ENCODE measurements at regions not wholly inside any gene's neighbourhood (a gene's known extent, or its start where the extent isn't known, plus 50 kb on each side); places are given as distances from the start of the nearest gene placed in this dataset.

- peaks cover 8% of the 10 kb centered on the region for H3K4me1 Mint-ChIP-seq (ENCODE audit: low read depth, unreplicated experiment)
- no peaks in the 10 kb centered on the region for H3K27me3 Mint-ChIP-seq (ENCODE audit: unreplicated experiment)
- no peaks in the 10 kb centered on the region for H3K36me3 Mint-ChIP-seq (ENCODE audit: unreplicated experiment)
- H3K9me3 Mint-ChIP-seq (ENCODE audit: unreplicated experiment) = peaks cover 2% of the 10 kb centered on the region
- DNase-seq = no peak
- TF ChIP-seq CTCF (IDR thresholded peaks at IDR 0.05; ENCODE audit: partially characterized antibody, unreplicated experiment) = no peak
- H3K27ac Mint-ChIP-seq (ENCODE audit: unreplicated experiment) = no peak overlapping the region
- H3K4me3 Mint-ChIP-seq (ENCODE audit: unreplicated experiment) = no peak overlapping the region
Observed at GRCh38 chr13:39245688-39246087, 207.4 kb downstream of the NHLRC3 start.

- Mint-ChIP-seq H3K27ac (ENCODE audit: unreplicated experiment) (no peak overlapping the region), H3K27me3 (ENCODE audit: unreplicated experiment) (no peaks in the 10 kb centered on the region), H3K4me3 (ENCODE audit: unreplicated experiment) (no peak overlapping the region), H3K36me3 (ENCODE audit: unreplicated experiment) (no peaks in the 10 kb centered on the region), H3K4me1 (ENCODE audit: low read depth, unreplicated experiment) (peaks cover 8% of the 10 kb centered on the region), H3K9me3 (ENCODE audit: unreplicated experiment) (peaks cover 2% of the 10 kb centered on the region)
- DNase-seq = no peak
- TF ChIP-seq CTCF (IDR thresholded peaks at IDR 0.05; ENCODE audit: partially characterized antibody, unreplicated experiment) = no peak
Observed at GRCh38 chr13:39249982-39250381, 211.7 kb downstream of the NHLRC3 start.

- H3K27me3 Mint-ChIP-seq (ENCODE audit: unreplicated experiment) = no peaks in the 10 kb centered on the region
- DNase-seq = no peak
- peaks cover 2% of the 10 kb centered on the region for H3K9me3 Mint-ChIP-seq (ENCODE audit: unreplicated experiment)
- H3K4me3 Mint-ChIP-seq (ENCODE audit: unreplicated experiment) = no peak overlapping the region
- H3K4me1 Mint-ChIP-seq (ENCODE audit: low read depth, unreplicated experiment) = peaks cover 5% of the 10 kb centered on the region
- no peaks in the 10 kb centered on the region for H3K36me3 Mint-ChIP-seq (ENCODE audit: unreplicated experiment)
- H3K27ac Mint-ChIP-seq (ENCODE audit: unreplicated experiment) = no peak overlapping the region
- TF ChIP-seq CTCF (IDR thresholded peaks at IDR 0.05; ENCODE audit: partially characterized antibody, unreplicated experiment) = no peak
Observed at GRCh38 chr13:39250440-39250839, 212.2 kb downstream of the NHLRC3 start.

GRCh38 chr13:39251340-39251739, 213.1 kb downstream of the NHLRC3 start:
- H3K4me3 Mint-ChIP-seq (ENCODE audit: unreplicated experiment) = no peak overlapping the region
- TF ChIP-seq CTCF (IDR thresholded peaks at IDR 0.05; ENCODE audit: partially characterized antibody, unreplicated experiment) = no peak
- peaks cover 2% of the 10 kb centered on the region for H3K9me3 Mint-ChIP-seq (ENCODE audit: unreplicated experiment)

GRCh38 chr13:39253774-39254173, 215.5 kb downstream of the NHLRC3 start:
- Mint-ChIP-seq H3K36me3 (ENCODE audit: unreplicated experiment) (no peaks in the 10 kb centered on the region), H3K4me3 (ENCODE audit: unreplicated experiment) (no peak overlapping the region), H3K4me1 (ENCODE audit: low read depth, unreplicated experiment) (peaks cover 2% of the 10 kb centered on the region), H3K27me3 (ENCODE audit: unreplicated experiment) (no peaks in the 10 kb centered on the region), H3K9me3 (ENCODE audit: unreplicated experiment) (peaks cover 2% of the 10 kb centered on the region), H3K27ac (ENCODE audit: unreplicated experiment) (no peak overlapping the region)
- DNase-seq = no peak
- no peak for TF ChIP-seq CTCF (IDR thresholded peaks at IDR 0.05; ENCODE audit: partially characterized antibody, unreplicated experiment)

More at GRCh38 chr13:39251340-39251739, 213.1 kb downstream of the NHLRC3 start:
- Mint-ChIP-seq H3K27me3 (ENCODE audit: unreplicated experiment) (no peaks in the 10 kb centered on the region), H3K27ac (ENCODE audit: unreplicated experiment) (no peak overlapping the region), H3K36me3 (ENCODE audit: unreplicated experiment) (no peaks in the 10 kb centered on the region), H3K4me1 (ENCODE audit: low read depth, unreplicated experiment) (no peaks in the 10 kb centered on the region)
- no peak for DNase-seq
